ENCODE measurements at regions not wholly inside any gene's neighbourhood (a gene's known extent, or its start where the extent isn't known, plus 50 kb on each side); places are given as distances from the start of the nearest gene placed in this dataset.

DNA sequence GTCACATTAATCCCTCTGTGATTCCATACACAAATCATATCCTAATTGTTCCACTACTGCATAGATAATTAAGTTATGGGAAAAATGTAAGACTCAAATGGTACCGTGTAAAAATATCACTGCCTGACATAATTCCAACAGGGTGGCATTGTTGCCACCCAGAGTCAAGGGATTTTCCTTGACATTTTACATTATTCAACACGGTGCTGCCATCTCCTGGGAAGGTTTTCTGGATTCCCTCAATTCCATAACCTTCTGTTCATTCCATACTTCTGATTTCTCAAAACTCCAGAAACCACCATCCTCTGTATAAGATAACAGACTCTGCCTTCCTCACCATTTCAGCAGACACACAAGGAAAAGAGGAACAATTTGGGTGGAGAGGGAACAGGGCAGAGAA lies 495.9 kb downstream of the XPNPEP1 start:
- Histone ChIP-seq H3K79me2 (ENCODE audit: insufficient read depth, low read length) (no peaks in the 10 kb centered on the region), H3K9me3 (ENCODE audit: insufficient read depth, low read length) (no peaks in the 10 kb centered on the region), H3K9me2 (replicated peaks; ENCODE audit: insufficient read depth, low read length) (no peaks in the 10 kb centered on the region), H4K20me1 (ENCODE audit: low read depth, low read length) (no peaks in the 10 kb centered on the region), H3K4me3 (ENCODE audit: insufficient read depth, low read length, poor library complexity, severe bottlenecking) (no peak overlapping the region), H3K27ac (ENCODE audit: low read depth, low read length) (no peak overlapping the region), H3K9ac (ENCODE audit: low read length) (no peak overlapping the region), H3K4me2 (ENCODE audit: low read depth, low read length, poor library complexity, severe bottlenecking) (no peak overlapping the region), H2AFZ (ENCODE audit: low read depth, low read length, severe bottlenecking) (no peak overlapping the region), H3F3A (ENCODE audit: insufficient read depth) (no peaks in the 10 kb centered on the region), H3K27me3 (ENCODE audit: low read length) (no peaks in the 10 kb centered on the region), H3K36me3 (ENCODE audit: low read length) (no peaks in the 10 kb centered on the region)
- TF ChIP-seq, protein P1, sequence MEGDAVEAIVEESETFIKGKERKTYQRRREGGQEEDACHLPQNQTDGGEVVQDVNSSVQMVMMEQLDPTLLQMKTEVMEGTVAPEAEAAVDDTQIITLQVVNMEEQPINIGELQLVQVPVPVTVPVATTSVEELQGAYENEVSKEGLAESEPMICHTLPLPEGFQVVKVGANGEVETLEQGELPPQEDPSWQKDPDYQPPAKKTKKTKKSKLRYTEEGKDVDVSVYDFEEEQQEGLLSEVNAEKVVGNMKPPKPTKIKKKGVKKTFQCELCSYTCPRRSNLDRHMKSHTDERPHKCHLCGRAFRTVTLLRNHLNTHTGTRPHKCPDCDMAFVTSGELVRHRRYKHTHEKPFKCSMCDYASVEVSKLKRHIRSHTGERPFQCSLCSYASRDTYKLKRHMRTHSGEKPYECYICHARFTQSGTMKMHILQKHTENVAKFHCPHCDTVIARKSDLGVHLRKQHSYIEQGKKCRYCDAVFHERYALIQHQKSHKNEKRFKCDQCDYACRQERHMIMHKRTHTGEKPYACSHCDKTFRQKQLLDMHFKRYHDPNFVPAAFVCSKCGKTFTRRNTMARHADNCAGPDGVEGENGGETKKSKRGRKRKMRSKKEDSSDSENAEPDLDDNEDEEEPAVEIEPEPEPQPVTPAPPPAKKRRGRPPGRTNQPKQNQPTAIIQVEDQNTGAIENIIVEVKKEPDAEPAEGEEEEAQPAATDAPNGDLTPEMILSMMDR (IDR thresholded peaks at IDR 0.05; ENCODE audit: insufficient read depth, low read length, poor library complexity, severe bottlenecking) = no peak
- TF ChIP-seq EZH2phosphoT487 (conservative IDR thresholded peaks at IDR 0.05; ENCODE audit: low read length) = no peak

DNA sequence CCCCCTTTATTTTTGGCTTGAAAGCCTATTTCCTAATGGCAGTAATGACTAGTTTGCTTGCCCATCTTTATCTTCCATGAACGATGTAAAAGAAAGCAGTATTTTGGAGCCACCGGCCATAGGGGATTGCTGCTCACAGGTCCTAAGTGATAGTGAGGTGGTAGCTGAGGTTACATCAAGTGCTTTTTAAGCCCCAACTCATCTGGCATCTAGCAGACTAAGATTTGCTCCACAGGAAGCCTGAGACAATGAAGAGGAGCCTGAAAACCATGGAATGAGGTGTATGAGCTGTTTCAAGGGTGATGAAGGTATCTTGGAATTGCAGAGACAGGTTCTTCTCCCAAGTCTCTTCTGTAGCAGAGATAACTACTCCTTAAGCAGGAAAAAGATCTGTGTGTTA lies 496.3 kb downstream of the XPNPEP1 start:
- Histone ChIP-seq H3K9me3 (ENCODE audit: insufficient read depth, low read length) (no peaks in the 10 kb centered on the region), H2AFZ (ENCODE audit: low read depth, low read length, severe bottlenecking) (no peak overlapping the region), H3K4me2 (ENCODE audit: low read depth, low read length, poor library complexity, severe bottlenecking) (no peak overlapping the region), H4K20me1 (ENCODE audit: low read depth, low read length) (no peaks in the 10 kb centered on the region), H3K9me2 (replicated peaks; ENCODE audit: insufficient read depth, low read length) (no peaks in the 10 kb centered on the region), H3F3A (ENCODE audit: insufficient read depth) (no peaks in the 10 kb centered on the region), H3K36me3 (ENCODE audit: low read length) (no peaks in the 10 kb centered on the region), H3K9ac (ENCODE audit: low read length) (no peak overlapping the region), H3K27me3 (ENCODE audit: low read length) (no peaks in the 10 kb centered on the region), H3K4me3 (ENCODE audit: insufficient read depth, low read length, poor library complexity, severe bottlenecking) (no peak overlapping the region), H3K79me2 (ENCODE audit: insufficient read depth, low read length) (no peaks in the 10 kb centered on the region), H3K27ac (ENCODE audit: low read depth, low read length) (no peak overlapping the region)
- TF ChIP-seq, protein P1 (IDR thresholded peaks at IDR 0.05; ENCODE audit: insufficient read depth, low read length, poor library complexity, severe bottlenecking) = no peak
- TF ChIP-seq EZH2phosphoT487 (conservative IDR thresholded peaks at IDR 0.05; ENCODE audit: low read length) = no peak

DNA sequence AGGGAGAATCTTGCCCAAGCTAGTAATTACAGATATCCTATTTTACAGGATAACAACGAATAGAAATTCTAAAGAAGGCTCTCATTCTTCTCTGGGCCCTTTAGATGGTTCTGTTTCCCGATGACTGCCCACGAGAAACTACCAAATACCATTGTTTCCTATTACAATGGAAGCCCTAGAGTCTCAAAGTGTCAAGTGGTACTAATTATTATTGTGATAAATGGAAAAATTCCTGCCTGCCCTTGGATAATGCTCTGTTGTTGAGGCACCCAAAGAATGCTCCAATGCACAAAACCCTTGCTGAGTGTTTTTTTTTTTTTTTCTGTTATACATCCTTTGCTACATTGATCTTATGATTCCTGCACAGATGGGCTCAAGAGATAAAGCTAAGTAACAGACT lies 504.5 kb downstream of the XPNPEP1 start:
- no peaks in the 10 kb centered on the region for H4K20me1 ChIP-seq (ENCODE audit: low read depth, low read length)
- H3K9ac ChIP-seq (ENCODE audit: low read length) = no peak overlapping the region
- no peaks in the 10 kb centered on the region for H3K9me3 ChIP-seq (ENCODE audit: insufficient read depth, low read length)
- no peak overlapping the region for H2AFZ ChIP-seq (ENCODE audit: low read depth, low read length, severe bottlenecking)
- no peak overlapping the region for H3K27ac ChIP-seq (ENCODE audit: low read depth, low read length)
- H3K9me2 ChIP-seq (replicated peaks; ENCODE audit: insufficient read depth, low read length) = no peaks in the 10 kb centered on the region
- H3K27me3 ChIP-seq (ENCODE audit: low read length) = no peaks in the 10 kb centered on the region
- H3F3A ChIP-seq (ENCODE audit: insufficient read depth) = no peaks in the 10 kb centered on the region
- TF ChIP-seq, protein P1 (IDR thresholded peaks at IDR 0.05; ENCODE audit: insufficient read depth, low read length, poor library complexity, severe bottlenecking) = no peak
- TF ChIP-seq EZH2phosphoT487 (conservative IDR thresholded peaks at IDR 0.05; ENCODE audit: low read length) = no peak
- no peak overlapping the region for H3K4me2 ChIP-seq (ENCODE audit: low read depth, low read length, poor library complexity, severe bottlenecking)
- H3K36me3 ChIP-seq (ENCODE audit: low read length) = no peaks in the 10 kb centered on the region
- H3K79me2 ChIP-seq (ENCODE audit: insufficient read depth, low read length) = no peaks in the 10 kb centered on the region
- no peak overlapping the region for H3K4me3 ChIP-seq (ENCODE audit: insufficient read depth, low read length, poor library complexity, severe bottlenecking)
